ENCODE measurements at regions not wholly inside any gene's neighbourhood (a gene's known extent, or its start where the extent isn't known, plus 50 kb on each side); places are given as distances from the start of the nearest gene placed in this dataset.

GRCh38 chr5:91956738-91957137 is 573.6 kb upstream of the ARRDC3 start:
- H3K27me3 ChIP-seq (ENCODE audit: insufficient read depth): no peaks in the 10 kb centered on the region
- H3K9me3 Mint-ChIP-seq: no peaks in the 10 kb centered on the region
- H3K4me2 ChIP-seq: no peak overlapping the region
- peaks cover 10% of the 10 kb centered on the region; the same call in 2 of the 3 replicates for H3K4me1 Mint-ChIP-seq
- no peaks in the 10 kb centered on the region for H3K79me2 ChIP-seq (replicated peaks; ENCODE audit: insufficient read depth)
- H3K4me3 ChIP-seq: no peak overlapping the region
- ATAC-seq (peak; percentile 94), DNase-seq (ENCODE audit: low spot score) (peak; percentile 58)
- H4K20me1 ChIP-seq (replicated peaks; ENCODE audit: insufficient read depth): no peaks in the 10 kb centered on the region
- no peak overlapping the region for H3K27ac Mint-ChIP-seq
- no peak overlapping the region for H3K27ac ChIP-seq (ENCODE audit: low read depth)
- no peak overlapping the region for H3K4me3 Mint-ChIP-seq
- no peaks in the 10 kb centered on the region for H3K36me3 ChIP-seq (ENCODE audit: insufficient read depth)
- H3K9me2 ChIP-seq (ENCODE audit: insufficient read depth): peaks cover 4% of the 10 kb centered on the region; the same call in 1 of the 2 replicates
- H3F3A ChIP-seq (replicated peaks; ENCODE audit: low read depth): no peaks in the 10 kb centered on the region
- H2AFZ ChIP-seq: no peak overlapping the region
- H3K36me3 Mint-ChIP-seq (ENCODE audit: low read depth): no peaks in the 10 kb centered on the region
- H3K27me3 Mint-ChIP-seq (ENCODE audit: insufficient read depth, low read depth, poor library complexity): no peaks in the 10 kb centered on the region
- no peak for TF ChIP-seq POLR2AphosphoS5 (IDR thresholded peaks at IDR 0.05; ENCODE audit: low read depth)
- peak in 1 of 2 experiments; percentile 20; a peak in 1 of 4 replicates for TF ChIP-seq CTCF (conservative IDR thresholded peaks at IDR 0.05; ENCODE audit: low read depth in 2 of 2)
- no peaks in the 10 kb centered on the region for H3K4me1 ChIP-seq (ENCODE audit: insufficient read depth)

- Mint-ChIP-seq H3K4me3 (no peak overlapping the region), H3K36me3 (ENCODE audit: low read depth) (no peaks in the 10 kb centered on the region), H3K27ac (no peak overlapping the region), H3K9me3 (no peaks in the 10 kb centered on the region), H3K27me3 (ENCODE audit: insufficient read depth, low read depth, poor library complexity) (no peaks in the 10 kb centered on the region), H3K4me1 (peaks cover 10% of the 10 kb centered on the region; the same call in 2 of the 3 replicates)
- Histone ChIP-seq H3K79me2 (replicated peaks; ENCODE audit: insufficient read depth) (no peaks in the 10 kb centered on the region), H3K4me3 (no peak overlapping the region), H3K4me2 (no peak overlapping the region), H3K36me3 (ENCODE audit: insufficient read depth) (no peaks in the 10 kb centered on the region), H4K20me1 (replicated peaks; ENCODE audit: insufficient read depth) (no peaks in the 10 kb centered on the region), H2AFZ (no peak overlapping the region), H3K9me2 (ENCODE audit: insufficient read depth) (no peaks in the 10 kb centered on the region), H3K4me1 (ENCODE audit: insufficient read depth) (no peaks in the 10 kb centered on the region), H3K27me3 (ENCODE audit: insufficient read depth) (no peaks in the 10 kb centered on the region), H3F3A (replicated peaks; ENCODE audit: low read depth) (no peaks in the 10 kb centered on the region), H3K27ac (ENCODE audit: low read depth) (no peak overlapping the region)
- DNase-seq (ENCODE audit: low spot score) (no peak), ATAC-seq (no peak)
- no peak for TF ChIP-seq STAT1 (IDR thresholded peaks at IDR 0.05; ENCODE audit: unreplicated experiment)
- TF ChIP-seq CREB1 (CRISPR knock-in tag; IDR thresholded peaks at IDR 0.05; ENCODE audit: low read depth): no peak
- TF ChIP-seq ZNF331 (CRISPR knock-in tag; IDR thresholded peaks at IDR 0.05; ENCODE audit: low read depth): no peak
- TF ChIP-seq REST (IDR thresholded peaks at IDR 0.05; ENCODE audit: unreplicated experiment): no peak
- no peak for TF ChIP-seq CTCF (conservative IDR thresholded peaks at IDR 0.05; ENCODE audit: low read depth in 2 of 2)
- no peak for TF ChIP-seq ZNF114 (CRISPR knock-in tag; IDR thresholded peaks at IDR 0.05)
- TF ChIP-seq NANOG (IDR thresholded peaks at IDR 0.05; ENCODE audit: borderline replicate concordance): no peak
- no peak for TF ChIP-seq JUNB (IDR thresholded peaks at IDR 0.05; ENCODE audit: unreplicated experiment)
- TF ChIP-seq ETS1 (IDR thresholded peaks at IDR 0.05): no peak
- no peak for TF ChIP-seq EZH2 (IDR thresholded peaks at IDR 0.05; ENCODE audit: low read depth, unreplicated experiment)
- TF ChIP-seq EZH2phosphoT487 (IDR thresholded peaks at IDR 0.05; ENCODE audit: unreplicated experiment): no peak
Measured at GRCh38 chr5:91955610-91956009, 572.5 kb upstream of the ARRDC3 start.

Measured in GM23338 (cell line).